ENCODE measurements at regions not wholly inside any gene's neighbourhood (a gene's known extent, or its start where the extent isn't known, plus 50 kb on each side); places are given as distances from the start of the nearest gene placed in this dataset.
"Not testable (repeated sequence)": the region's sequence is repeated elsewhere in the genome, so short reads cannot be mapped to it uniquely, and the experiment has no call there.

DNA sequence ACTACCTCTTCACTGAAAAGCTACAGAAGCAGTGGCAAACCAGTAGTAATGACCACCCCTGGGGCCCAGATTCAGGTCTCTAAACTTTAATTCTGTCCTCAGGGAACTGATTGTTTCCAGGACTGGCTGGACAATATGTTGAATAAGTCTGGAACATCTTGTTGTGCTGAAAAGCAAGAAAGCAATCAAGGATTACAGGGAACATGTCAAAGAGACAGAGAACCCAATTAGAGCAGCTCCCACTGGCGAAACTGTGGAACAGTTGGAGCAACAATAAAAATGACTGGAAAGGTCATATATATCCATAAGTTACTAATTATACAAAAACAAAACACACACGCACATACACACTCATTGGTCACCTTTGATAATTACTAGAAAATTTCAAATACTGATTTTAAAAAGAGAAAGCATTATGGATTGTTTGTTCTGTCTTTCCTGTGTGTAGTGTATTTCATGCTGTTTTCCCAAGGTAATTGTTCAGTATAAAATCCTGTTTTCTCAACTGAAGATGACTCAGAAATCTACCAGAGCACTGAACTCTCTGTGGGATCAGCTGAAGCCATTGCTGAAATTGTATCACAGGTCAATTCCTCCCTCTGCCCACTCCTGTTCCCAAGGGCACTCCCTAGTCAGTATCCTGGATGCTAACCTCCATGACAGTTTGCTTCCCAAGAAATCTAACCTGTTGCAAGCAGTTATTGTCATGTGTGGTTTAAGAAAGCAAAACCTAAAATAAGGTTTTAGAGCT is 83.6 kb upstream of the RGS1 start:
- H3K4me3 ChIP-seq (ENCODE audit: low read depth, low read length): no peak overlapping the region
- TF ChIP-seq, protein P1, sequence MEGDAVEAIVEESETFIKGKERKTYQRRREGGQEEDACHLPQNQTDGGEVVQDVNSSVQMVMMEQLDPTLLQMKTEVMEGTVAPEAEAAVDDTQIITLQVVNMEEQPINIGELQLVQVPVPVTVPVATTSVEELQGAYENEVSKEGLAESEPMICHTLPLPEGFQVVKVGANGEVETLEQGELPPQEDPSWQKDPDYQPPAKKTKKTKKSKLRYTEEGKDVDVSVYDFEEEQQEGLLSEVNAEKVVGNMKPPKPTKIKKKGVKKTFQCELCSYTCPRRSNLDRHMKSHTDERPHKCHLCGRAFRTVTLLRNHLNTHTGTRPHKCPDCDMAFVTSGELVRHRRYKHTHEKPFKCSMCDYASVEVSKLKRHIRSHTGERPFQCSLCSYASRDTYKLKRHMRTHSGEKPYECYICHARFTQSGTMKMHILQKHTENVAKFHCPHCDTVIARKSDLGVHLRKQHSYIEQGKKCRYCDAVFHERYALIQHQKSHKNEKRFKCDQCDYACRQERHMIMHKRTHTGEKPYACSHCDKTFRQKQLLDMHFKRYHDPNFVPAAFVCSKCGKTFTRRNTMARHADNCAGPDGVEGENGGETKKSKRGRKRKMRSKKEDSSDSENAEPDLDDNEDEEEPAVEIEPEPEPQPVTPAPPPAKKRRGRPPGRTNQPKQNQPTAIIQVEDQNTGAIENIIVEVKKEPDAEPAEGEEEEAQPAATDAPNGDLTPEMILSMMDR (IDR thresholded peaks at IDR 0.05; ENCODE audit: borderline replicate concordance, insufficient read depth, low read depth, low read length): no peak

DNA sequence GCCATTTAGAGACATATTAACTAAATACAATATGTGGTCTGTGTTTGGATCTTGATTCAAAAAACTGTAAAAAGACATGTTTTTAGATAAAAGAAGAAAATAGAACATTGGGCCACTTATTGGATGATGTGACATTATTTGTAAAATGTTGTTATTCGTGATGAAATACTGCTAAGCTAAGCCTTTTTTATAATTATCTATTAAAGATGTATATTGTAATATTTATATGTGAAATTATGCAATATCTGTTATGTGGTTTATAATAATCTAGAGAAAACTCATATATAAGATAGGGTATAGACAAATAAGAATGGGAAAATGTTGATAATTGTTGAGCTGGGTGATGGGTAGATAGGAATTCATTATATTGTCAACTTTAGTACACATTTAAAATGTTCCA is 82.0 kb upstream of the RGS1 start:
- TF ChIP-seq, protein P1 (IDR thresholded peaks at IDR 0.05; ENCODE audit: borderline replicate concordance, insufficient read depth, low read depth, low read length): no peak
- no peak overlapping the region for H3K4me3 ChIP-seq (ENCODE audit: low read depth, low read length)

DNA sequence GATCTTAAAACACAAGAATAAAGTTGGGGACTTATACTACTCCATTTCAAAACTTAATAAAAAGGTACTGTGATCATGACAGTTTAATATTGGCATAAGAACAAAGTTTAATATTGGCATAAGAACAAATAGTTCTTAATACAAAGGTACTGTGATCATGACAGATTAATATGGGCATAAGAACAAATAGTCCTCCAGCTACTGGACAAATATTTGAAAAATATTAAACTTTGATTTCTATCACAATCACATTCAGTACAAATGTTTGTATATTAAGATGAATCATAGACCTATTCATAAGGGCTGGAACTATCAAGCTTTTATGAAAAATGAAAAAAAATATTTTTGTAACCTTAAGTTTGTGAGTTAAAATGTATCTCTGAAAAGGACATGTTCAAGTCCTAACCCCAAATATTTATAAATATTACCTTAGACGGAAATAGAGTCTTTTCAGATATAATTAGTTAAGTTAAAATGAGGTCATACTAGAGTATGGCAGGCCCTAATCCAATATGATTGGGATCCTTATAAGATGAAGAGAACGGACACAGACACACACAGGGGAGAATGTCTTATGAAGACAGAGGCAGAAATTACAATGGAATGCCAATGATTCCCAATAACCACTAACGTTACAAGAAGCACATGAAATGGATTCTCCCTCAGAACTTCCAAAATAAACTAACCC is 79.1 kb upstream of the RGS1 start:
- no peak overlapping the region for H3K4me3 ChIP-seq (ENCODE audit: low read depth, low read length)
- TF ChIP-seq, protein P1 (IDR thresholded peaks at IDR 0.05; ENCODE audit: borderline replicate concordance, insufficient read depth, low read depth, low read length): no peak

DNA sequence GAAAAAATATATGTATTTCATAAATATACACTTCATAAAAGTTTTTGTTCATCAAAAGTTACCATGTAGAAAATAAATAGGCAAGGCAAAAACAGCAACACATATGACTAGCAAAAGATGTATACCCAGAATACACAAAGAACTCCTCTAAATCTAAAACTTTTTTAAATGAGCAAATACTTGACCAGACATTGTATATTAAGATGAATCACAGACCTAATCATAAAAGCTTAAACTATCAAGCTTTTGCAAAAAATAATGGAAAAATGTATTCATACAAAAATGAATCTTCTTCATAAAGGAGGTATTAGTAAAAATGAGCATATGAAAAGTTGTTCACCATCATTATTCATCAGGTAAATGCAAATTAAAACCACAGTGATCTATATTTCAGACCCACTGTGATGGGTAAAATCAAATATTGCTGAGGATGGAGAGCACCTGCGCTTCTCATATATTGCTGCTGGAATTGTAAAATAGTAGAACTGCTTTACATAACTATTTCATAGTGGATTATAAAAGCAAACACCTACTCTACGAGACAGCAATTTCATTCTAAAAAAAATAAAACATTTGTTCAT is 78.3 kb upstream of the RGS1 start:
- H3K4me3 ChIP-seq (ENCODE audit: low read depth, low read length): no peak overlapping the region
- TF ChIP-seq, protein P1 (IDR thresholded peaks at IDR 0.05; ENCODE audit: borderline replicate concordance, insufficient read depth, low read depth, low read length): no peak

DNA sequence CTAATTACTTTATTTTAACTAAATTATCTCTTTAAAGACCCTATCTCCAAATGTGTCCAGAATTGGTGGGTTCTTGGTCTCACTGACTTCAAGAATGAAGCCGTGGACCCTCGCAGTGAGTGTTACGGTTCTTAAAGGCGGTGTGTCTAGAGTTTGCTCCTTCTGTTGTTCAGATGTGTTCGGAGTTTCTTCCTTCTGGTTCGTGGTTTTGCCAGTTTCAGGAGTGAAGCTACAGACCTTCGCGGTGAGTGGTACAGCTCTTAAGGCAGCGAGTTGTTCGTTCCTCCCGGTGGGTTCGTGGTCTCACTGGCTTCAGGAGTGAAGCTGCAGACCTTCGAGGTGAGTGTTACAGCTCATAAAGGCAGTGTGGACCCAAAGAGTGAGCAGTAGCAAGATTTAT is 77.5 kb upstream of the RGS1 start:
- not testable (repeated sequence) for H3K4me3 ChIP-seq (ENCODE audit: low read depth, low read length)

DNA sequence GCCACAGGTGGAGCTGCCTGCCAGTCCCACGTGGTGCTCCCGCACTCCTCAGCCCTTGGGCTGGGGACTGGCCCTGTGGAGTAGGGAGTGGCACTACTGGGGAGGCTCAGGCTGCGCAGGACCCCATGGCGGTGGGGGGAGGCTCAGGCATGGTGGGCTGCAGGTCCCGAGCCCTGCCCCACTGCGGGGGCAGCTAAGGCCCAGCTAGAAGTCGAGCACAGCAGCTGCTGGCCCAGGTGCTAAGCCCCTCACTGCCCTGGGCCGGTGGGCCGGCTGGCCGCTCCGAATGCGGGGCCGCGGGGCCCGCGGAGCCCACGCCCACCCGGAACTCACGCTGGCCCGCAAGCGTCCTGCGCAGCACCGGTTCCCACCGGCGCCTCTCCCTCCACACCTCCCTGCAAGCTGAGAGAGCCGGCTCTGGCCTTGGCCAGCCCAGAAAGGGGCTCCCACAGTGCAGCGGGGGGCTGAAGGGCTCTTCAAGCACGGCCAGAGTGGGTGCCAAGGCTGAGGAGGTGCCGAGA is 76.5 kb upstream of the RGS1 start:
- H3K4me3 ChIP-seq (ENCODE audit: low read depth, low read length): not testable (repeated sequence)

DNA sequence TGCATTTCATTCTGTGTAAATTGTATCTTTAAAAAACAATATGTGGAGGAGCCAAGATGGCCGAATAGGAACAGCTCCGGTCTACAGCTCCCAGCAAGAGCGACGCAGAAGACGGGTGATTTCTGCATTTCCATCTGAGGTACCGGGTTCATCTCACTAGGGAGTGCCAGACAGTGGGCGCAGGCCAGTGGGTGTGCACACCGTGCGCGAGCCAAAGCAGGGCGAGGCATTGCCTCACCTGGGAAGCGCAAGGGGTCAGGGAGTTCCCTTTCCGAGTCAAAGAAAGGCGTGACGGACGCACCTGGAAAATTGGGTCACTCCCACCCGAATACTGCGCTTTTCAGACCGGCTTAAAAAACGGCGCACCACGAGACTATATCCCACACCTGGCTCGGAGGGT is 75.0 kb upstream of the RGS1 start:
- not testable (repeated sequence) for H3K4me3 ChIP-seq (ENCODE audit: low read depth, low read length)

DNA sequence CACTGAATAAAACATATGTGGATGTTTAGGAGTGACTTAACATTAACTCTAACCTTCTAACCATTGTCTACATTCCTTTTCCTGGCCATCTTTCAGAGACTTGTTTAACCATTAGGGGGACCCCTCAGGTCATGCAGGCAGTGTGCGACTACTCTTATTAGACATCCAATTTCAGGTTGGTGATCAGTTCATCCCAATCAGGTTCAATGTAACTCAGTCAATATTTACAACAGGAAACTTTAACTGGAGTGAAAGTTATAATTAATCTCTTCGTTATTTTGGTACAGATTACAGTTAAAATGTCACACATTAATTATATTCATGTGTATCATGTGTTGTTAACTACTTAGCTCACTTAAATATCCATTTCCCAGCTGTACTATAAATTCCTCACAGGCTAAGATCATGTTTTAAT is 68.8 kb upstream of the RGS1 start:
- no peak overlapping the region for H3K4me3 ChIP-seq (ENCODE audit: low read depth, low read length)
- TF ChIP-seq, protein P1 (IDR thresholded peaks at IDR 0.05; ENCODE audit: borderline replicate concordance, insufficient read depth, low read depth, low read length): peak; percentile 47; the same call in 1 of the 2 replicates
